ENCODE measurements at regions not wholly inside any gene's neighbourhood (a gene's known extent, or its start where the extent isn't known, plus 50 kb on each side); places are given as distances from the start of the nearest gene placed in this dataset.

- no peak for DNase-seq (ENCODE audit: low spot score)
- H3K9me3 ChIP-seq (ENCODE audit: low read depth, low read length, poor library complexity, severe bottlenecking): no peaks in the 10 kb centered on the region
- no peaks in the 10 kb centered on the region for H3K4me1 ChIP-seq (ENCODE audit: insufficient read depth, low read length, poor library complexity, severe bottlenecking)
- no peaks in the 10 kb centered on the region for H3K36me3 ChIP-seq (ENCODE audit: insufficient read depth, low read length, poor library complexity, severe bottlenecking)
- no peak overlapping the region for H3K4me3 ChIP-seq (ENCODE audit: low read depth, low read length, poor library complexity, severe bottlenecking)
- no TSS peak for BruUV-seq (replicated peaks)
- no peak overlapping the region for H3K27ac ChIP-seq (ENCODE audit: low read depth, low read length, poor library complexity, severe bottlenecking)
- CTCF ChIA-PET: no interaction called here
- TF ChIP-seq EZH2 (IDR thresholded peaks at IDR 0.05; ENCODE audit: borderline replicate concordance, low read depth, low read length, poor library complexity, severe bottlenecking) (no peak), CTCF (conservative IDR thresholded peaks at IDR 0.05; ENCODE audit: low read depth, low read length) (no peak)
- intact Hi-C loops (cut with micrococcal nuclease; ENCODE audit: unreplicated experiment): no loop called here
- POLR2A ChIA-PET (ENCODE audit: low non-redundant PET): no interaction called here
- no peaks in the 10 kb centered on the region for H3K27me3 ChIP-seq (replicated peaks; ENCODE audit: insufficient read depth, low read depth, low read length, poor library complexity)
Observed at GRCh38 chr3:10761583-10761982, 54.4 kb upstream of the SLC6A11 start.

- no peak for DNase-seq (ENCODE audit: low spot score)
- intact Hi-C loops (cut with micrococcal nuclease; ENCODE audit: unreplicated experiment): no loop called here
- Histone ChIP-seq H3K9me3 (ENCODE audit: low read depth, low read length, poor library complexity, severe bottlenecking) (no peaks in the 10 kb centered on the region), H3K4me3 (ENCODE audit: low read depth, low read length, poor library complexity, severe bottlenecking) (no peak overlapping the region), H3K4me1 (ENCODE audit: insufficient read depth, low read length, poor library complexity, severe bottlenecking) (no peaks in the 10 kb centered on the region), H3K36me3 (ENCODE audit: insufficient read depth, low read length, poor library complexity, severe bottlenecking) (no peaks in the 10 kb centered on the region), H3K27ac (ENCODE audit: low read depth, low read length, poor library complexity, severe bottlenecking) (no peak overlapping the region), H3K27me3 (replicated peaks; ENCODE audit: insufficient read depth, low read depth, low read length, poor library complexity) (no peaks in the 10 kb centered on the region)
- POLR2A ChIA-PET (ENCODE audit: low non-redundant PET): no interaction called here
- CTCF ChIA-PET: no interaction called here
- BruUV-seq (replicated peaks): no TSS peak
- no peak for TF ChIP-seq EZH2 (IDR thresholded peaks at IDR 0.05; ENCODE audit: borderline replicate concordance, low read depth, low read length, poor library complexity, severe bottlenecking)
- no peak for TF ChIP-seq CTCF (conservative IDR thresholded peaks at IDR 0.05; ENCODE audit: low read depth, low read length)
Observed at GRCh38 chr3:10762116-10762515, 53.9 kb upstream of the SLC6A11 start.

- intact Hi-C loops (cut with micrococcal nuclease; ENCODE audit: unreplicated experiment): no loop called here
- ChIA-PET POLR2A (ENCODE audit: low non-redundant PET) (no interaction called here), CTCF (no interaction called here)
- H3K4me3 ChIP-seq (ENCODE audit: low read depth, low read length, poor library complexity, severe bottlenecking): no peak overlapping the region
- H3K27ac ChIP-seq (ENCODE audit: low read depth, low read length, poor library complexity, severe bottlenecking): no peak overlapping the region
- no TSS peak for BruUV-seq (replicated peaks)
- H3K4me1 ChIP-seq (ENCODE audit: insufficient read depth, low read length, poor library complexity, severe bottlenecking): no peaks in the 10 kb centered on the region
- no peak for DNase-seq (ENCODE audit: low spot score)
- TF ChIP-seq CTCF (conservative IDR thresholded peaks at IDR 0.05; ENCODE audit: low read depth, low read length) (no peak), EZH2 (IDR thresholded peaks at IDR 0.05; ENCODE audit: borderline replicate concordance, low read depth, low read length, poor library complexity, severe bottlenecking) (no peak)
- H3K9me3 ChIP-seq (ENCODE audit: low read depth, low read length, poor library complexity, severe bottlenecking): no peaks in the 10 kb centered on the region
- H3K27me3 ChIP-seq (replicated peaks; ENCODE audit: insufficient read depth, low read depth, low read length, poor library complexity): no peaks in the 10 kb centered on the region
- no peaks in the 10 kb centered on the region for H3K36me3 ChIP-seq (ENCODE audit: insufficient read depth, low read length, poor library complexity, severe bottlenecking)
Observed at GRCh38 chr3:10762611-10763247, 53.3 kb upstream of the SLC6A11 start.

All from A673 (cell line).